ENCODE measurements at regions not wholly inside any gene's neighbourhood (a gene's known extent, or its start where the extent isn't known, plus 50 kb on each side); places are given as distances from the start of the nearest gene placed in this dataset.

- no peak for DNase-seq (ENCODE audit: low spot score)
Measured at GRCh38 chr5:143730112-143730801, 81.7 kb upstream of the HMHB1 start.

- no peak for DNase-seq (ENCODE audit: low spot score)
Measured at GRCh38 chr5:143729334-143729946, 82.5 kb upstream of the HMHB1 start.

- DNase-seq (ENCODE audit: low spot score): no peak
Measured at GRCh38 chr5:143723159-143723558, 88.8 kb upstream of the HMHB1 start.

- DNase-seq (ENCODE audit: low spot score): no peak
Measured at GRCh38 chr5:143721925-143722324, 90.0 kb upstream of the HMHB1 start.

GRCh38 chr5:143720689-143721088 lies 91.3 kb upstream of the HMHB1 start:
- DNase-seq (ENCODE audit: low spot score): no peak

- no peak for DNase-seq (ENCODE audit: low spot score)
Measured at GRCh38 chr5:143717400-143717799, 94.6 kb upstream of the HMHB1 start.

- no peak for DNase-seq (ENCODE audit: low spot score)
Measured at GRCh38 chr5:143716881-143717280, 95.1 kb upstream of the HMHB1 start.

GRCh38 chr5:143715616-143716015 lies 96.3 kb upstream of the HMHB1 start:
- no peak for DNase-seq (ENCODE audit: low spot score)

GRCh38 chr5:143714629-143715028 lies 97.3 kb upstream of the HMHB1 start:
- DNase-seq (ENCODE audit: low spot score): no peak

- DNase-seq (ENCODE audit: low spot score): no peak
Measured at GRCh38 chr5:143713047-143714003, 98.6 kb upstream of the HMHB1 start.

GRCh38 chr5:143708672-143709071 lies 103.3 kb upstream of the HMHB1 start:
- DNase-seq (ENCODE audit: low spot score): no peak

- DNase-seq (ENCODE audit: low spot score): no peak
Measured at GRCh38 chr5:143707806-143708205, 104.2 kb upstream of the HMHB1 start.

- no peak for DNase-seq (ENCODE audit: low spot score)
Measured at GRCh38 chr5:143705381-143705780, 106.6 kb upstream of the HMHB1 start.

- no peak for DNase-seq (ENCODE audit: low spot score)
Measured at GRCh38 chr5:143703659-143704058, 108.3 kb upstream of the HMHB1 start.

- no peak for DNase-seq (ENCODE audit: low spot score)
Measured at GRCh38 chr5:143701493-143701892, 110.5 kb upstream of the HMHB1 start.

GRCh38 chr5:143700994-143701393 lies 111.0 kb upstream of the HMHB1 start:
- no peak for DNase-seq (ENCODE audit: low spot score)

GRCh38 chr5:143699121-143699520 lies 112.8 kb upstream of the HMHB1 start:
- DNase-seq (ENCODE audit: low spot score): no peak

GRCh38 chr5:143698574-143698973 lies 113.4 kb upstream of the HMHB1 start:
- no peak for DNase-seq (ENCODE audit: low spot score)

GRCh38 chr5:143696921-143697320 lies 115.0 kb upstream of the HMHB1 start:
- DNase-seq (ENCODE audit: low spot score): no peak

- DNase-seq (ENCODE audit: low spot score): no peak
Measured at GRCh38 chr5:143695941-143696340, 116.0 kb upstream of the HMHB1 start.

GRCh38 chr5:143695244-143695864 lies 116.6 kb upstream of the HMHB1 start:
- no peak for DNase-seq (ENCODE audit: low spot score)

- DNase-seq (ENCODE audit: low spot score): no peak
Measured at GRCh38 chr5:143694357-143694756, 117.6 kb upstream of the HMHB1 start.
